ENCODE measurements at regions not wholly inside any gene's neighbourhood (a gene's known extent, or its start where the extent isn't known, plus 50 kb on each side); places are given as distances from the start of the nearest gene placed in this dataset.

DNA sequence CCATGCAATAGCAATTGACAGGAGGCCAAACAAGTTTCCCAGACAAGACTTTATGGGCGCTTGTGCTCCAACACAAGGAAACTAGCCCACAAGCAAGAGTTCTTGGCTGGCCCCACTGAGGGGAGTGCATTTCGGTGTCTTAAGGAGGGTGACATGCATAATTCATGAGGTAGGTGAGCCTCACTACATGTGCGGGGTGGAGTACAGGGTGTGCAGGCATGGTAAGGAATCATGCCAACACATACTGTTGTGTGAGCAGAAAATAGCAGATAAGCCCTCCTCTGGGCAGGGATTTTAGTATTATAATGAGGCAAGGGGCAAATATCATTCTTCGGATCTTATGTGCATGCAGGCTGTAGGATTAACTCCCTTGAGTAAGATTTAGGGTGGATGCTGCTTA is 78.7 kb upstream of the SLC1A4 start:
- DNase-seq (ENCODE audit: low spot score) = no peak
- in situ Hi-C loops (cut with MboI; ENCODE audit: low pct_unique_long_range_greater_than_20kb, low sequenced_read_pairs, unreplicated experiment) = loop anchor here (25.0 kb wide), 1 partner anchor 127 kb away; no protein-coding TSS in a partner anchor
- TF ChIP-seq, protein P1, sequence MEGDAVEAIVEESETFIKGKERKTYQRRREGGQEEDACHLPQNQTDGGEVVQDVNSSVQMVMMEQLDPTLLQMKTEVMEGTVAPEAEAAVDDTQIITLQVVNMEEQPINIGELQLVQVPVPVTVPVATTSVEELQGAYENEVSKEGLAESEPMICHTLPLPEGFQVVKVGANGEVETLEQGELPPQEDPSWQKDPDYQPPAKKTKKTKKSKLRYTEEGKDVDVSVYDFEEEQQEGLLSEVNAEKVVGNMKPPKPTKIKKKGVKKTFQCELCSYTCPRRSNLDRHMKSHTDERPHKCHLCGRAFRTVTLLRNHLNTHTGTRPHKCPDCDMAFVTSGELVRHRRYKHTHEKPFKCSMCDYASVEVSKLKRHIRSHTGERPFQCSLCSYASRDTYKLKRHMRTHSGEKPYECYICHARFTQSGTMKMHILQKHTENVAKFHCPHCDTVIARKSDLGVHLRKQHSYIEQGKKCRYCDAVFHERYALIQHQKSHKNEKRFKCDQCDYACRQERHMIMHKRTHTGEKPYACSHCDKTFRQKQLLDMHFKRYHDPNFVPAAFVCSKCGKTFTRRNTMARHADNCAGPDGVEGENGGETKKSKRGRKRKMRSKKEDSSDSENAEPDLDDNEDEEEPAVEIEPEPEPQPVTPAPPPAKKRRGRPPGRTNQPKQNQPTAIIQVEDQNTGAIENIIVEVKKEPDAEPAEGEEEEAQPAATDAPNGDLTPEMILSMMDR (IDR thresholded peaks at IDR 0.05; ENCODE audit: extremely low read depth, insufficient read depth, missing control alignments) = no peak

DNA sequence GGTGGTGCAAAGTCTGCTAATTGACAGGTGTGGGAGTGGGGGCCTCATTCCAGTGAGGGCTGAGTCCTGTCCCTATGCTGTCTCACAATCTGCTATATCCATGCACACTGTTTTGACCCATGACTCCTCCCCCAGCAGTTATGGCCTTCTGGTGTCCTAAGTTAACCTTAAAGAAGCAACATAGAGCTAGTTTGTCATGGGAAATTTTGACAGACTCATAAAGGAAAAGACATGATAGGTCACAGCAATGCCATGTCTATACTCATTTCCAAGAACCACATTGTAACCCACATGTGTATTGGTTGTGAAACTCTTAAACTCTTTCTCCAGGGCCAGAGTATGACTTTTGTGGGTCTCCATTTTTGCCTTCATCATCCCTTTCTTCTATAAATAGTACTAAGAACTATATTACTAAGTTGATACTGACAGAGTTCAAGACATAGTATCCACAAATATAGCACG is 78.2 kb upstream of the SLC1A4 start:
- in situ Hi-C loops (cut with MboI; ENCODE audit: low pct_unique_long_range_greater_than_20kb, low sequenced_read_pairs, unreplicated experiment) = loop anchor here (25.0 kb wide), 1 partner anchor 126 kb away; no protein-coding TSS in a partner anchor
- no peak for DNase-seq (ENCODE audit: low spot score)
- TF ChIP-seq, protein P1 (IDR thresholded peaks at IDR 0.05; ENCODE audit: extremely low read depth, insufficient read depth, missing control alignments) = no peak

DNA sequence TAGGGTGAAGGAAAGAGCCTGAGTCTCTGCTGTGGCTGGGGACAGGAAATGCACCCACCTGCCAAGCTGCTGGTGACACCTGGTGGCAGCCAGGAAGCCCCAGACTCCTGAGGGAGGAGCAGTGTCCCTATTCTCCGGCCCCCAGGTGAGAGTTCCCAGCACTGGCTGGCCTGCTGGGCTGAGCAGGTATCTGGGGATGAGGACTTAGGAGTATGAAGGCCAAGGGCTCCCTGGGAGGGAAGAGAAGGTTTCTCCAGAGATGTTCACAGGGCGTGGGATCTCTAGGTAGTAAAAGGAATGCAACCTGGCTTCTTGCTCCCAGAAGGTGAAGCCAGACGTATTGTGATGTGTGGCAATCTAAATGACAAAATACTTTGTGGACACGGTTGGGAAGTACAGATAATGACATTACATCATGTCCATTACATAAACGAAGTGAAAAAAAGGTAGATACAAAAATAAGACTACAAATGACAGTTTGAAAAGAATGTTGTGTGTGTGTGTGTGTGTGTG is 75.8 kb upstream of the SLC1A4 start:
- no peak for DNase-seq (ENCODE audit: low spot score)
- in situ Hi-C loops (cut with MboI; ENCODE audit: low pct_unique_long_range_greater_than_20kb, low sequenced_read_pairs, unreplicated experiment) = loop anchor here (25.0 kb wide), 1 partner anchor 124 kb away; no protein-coding TSS in a partner anchor
- TF ChIP-seq, protein P1 (IDR thresholded peaks at IDR 0.05; ENCODE audit: extremely low read depth, insufficient read depth, missing control alignments) = peak; percentile 58

DNA sequence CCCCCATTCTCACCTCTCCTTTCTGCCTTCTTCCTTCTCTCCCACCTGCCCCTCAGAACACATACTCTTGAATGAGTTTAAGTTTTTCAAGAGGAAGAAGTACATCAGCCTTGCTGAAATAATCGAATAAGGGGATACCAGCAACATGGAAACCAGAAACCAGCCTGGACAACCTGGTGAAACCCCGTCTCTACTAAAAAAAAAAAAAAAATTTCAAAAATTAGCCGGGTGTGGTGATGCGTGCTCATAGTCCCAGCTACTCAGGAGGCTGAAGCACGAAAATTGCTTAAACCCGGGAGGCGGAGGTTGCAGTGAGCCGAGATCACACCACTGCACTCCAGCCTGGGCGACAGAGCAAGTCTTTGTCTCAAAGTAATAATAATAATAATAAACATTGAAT is 75.0 kb upstream of the SLC1A4 start:
- in situ Hi-C loops (cut with MboI; ENCODE audit: low pct_unique_long_range_greater_than_20kb, low sequenced_read_pairs, unreplicated experiment) = loop anchor here (25.0 kb wide), 1 partner anchor 123 kb away; no protein-coding TSS in a partner anchor
- no peak for DNase-seq (ENCODE audit: low spot score)
- TF ChIP-seq, protein P1 (IDR thresholded peaks at IDR 0.05; ENCODE audit: extremely low read depth, insufficient read depth, missing control alignments) = no peak

DNA sequence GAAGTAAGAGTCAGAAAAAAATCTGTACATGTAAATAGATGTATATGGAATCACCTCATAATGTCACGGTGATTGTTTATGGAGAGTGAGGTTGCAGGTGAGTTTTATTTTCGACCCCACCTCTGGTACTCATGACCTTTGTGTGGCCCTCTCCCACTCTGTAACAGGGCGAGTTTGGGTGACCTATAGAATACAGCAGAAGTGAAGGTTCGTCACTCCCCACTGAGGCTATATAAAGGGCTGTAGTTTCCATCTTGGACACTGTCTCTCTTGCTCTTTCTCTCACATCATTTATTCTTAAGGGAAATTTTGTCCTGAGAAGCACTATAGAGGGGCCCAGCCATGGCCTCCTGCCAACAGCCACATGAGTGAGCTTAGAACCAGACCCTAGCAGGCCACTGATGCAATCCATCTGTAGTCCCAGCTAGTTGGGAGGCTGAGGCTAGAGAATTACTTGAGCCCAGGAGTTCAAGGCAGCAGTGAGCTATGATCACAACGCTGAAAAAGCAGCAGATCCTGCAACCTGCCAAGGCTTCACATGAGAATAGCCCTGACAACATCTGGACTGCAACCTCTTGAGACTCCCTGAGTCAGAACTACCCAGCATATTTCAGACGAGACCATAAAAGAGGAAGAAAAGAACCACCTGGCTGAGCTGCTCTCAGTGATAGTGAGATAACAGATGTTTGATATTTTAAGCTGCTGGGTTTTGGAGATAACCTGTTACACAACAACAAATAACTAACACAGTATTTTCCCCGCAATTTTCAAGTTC is 74.3 kb upstream of the SLC1A4 start:
- in situ Hi-C loops (cut with MboI; ENCODE audit: low pct_unique_long_range_greater_than_20kb, low sequenced_read_pairs, unreplicated experiment) = loop anchor here (25.0 kb wide), 1 partner anchor 122 kb away; no protein-coding TSS in a partner anchor
- TF ChIP-seq, protein P1 (IDR thresholded peaks at IDR 0.05; ENCODE audit: extremely low read depth, insufficient read depth, missing control alignments) = no peak
- peak; percentile 68 for DNase-seq (ENCODE audit: low spot score)

DNA sequence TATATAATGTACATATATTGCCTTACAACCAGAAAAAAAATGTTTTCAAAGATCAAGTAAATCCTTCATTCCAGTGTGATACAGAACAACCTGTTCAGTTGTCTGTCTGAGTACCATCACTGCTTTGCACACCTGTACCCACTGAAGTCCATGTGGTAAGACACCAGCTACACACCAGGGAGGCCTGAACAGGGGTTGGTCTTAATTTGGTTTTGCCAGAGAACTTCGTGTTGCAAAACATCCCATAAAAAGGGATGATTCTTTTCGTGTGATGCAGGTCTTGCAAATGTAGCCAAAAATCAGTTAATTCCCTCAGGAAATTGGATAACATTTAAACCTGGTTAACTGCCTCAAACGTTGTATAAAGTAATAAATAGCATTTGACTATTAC is 73.7 kb upstream of the SLC1A4 start:
- TF ChIP-seq, protein P1 (IDR thresholded peaks at IDR 0.05; ENCODE audit: extremely low read depth, insufficient read depth, missing control alignments) = no peak
- no peak for DNase-seq (ENCODE audit: low spot score)
- in situ Hi-C loops (cut with MboI; ENCODE audit: low pct_unique_long_range_greater_than_20kb, low sequenced_read_pairs, unreplicated experiment) = loop anchor here (25.0 kb wide), 1 partner anchor 122 kb away; no protein-coding TSS in a partner anchor

All from GM13977 (cell line).